ENCODE measurements at regions not wholly inside any gene's neighbourhood (a gene's known extent, or its start where the extent isn't known, plus 50 kb on each side); places are given as distances from the start of the nearest gene placed in this dataset.

DNA sequence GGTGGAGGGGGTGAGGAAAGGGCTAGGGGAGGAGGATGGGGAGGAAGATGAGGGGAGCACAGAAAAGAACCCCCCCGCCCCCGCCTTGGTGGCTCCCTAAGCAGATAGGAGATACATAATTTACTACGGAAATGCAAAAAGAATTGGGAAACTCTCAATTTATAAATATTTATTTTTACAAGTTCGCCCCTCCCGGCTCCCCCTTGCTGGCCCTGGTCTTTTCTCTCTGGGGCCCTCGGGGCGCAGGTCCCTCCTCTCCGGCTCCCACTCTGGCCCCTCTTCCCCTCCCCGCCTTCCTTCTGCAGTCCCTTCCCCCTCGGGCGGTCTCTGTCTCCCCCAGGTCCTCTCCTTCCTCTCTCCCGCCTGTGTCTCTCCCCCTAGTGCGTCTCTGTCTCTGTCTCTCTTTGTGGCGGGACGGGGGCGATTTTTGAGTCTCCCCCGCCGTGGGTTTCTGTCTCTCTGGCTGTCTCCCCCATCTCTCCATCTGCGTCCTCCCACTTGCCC is 173.6 kb upstream of the IER5L start:
- no TSS peak for BruUV-seq (replicated peaks)
- Histone ChIP-seq H3K9me3 (replicated peaks; ENCODE audit: control insufficient read depth, insufficient read depth, low read length) (no peaks in the 10 kb centered on the region), H4K20me1 (replicated peaks; ENCODE audit: control insufficient read depth, extremely low read depth, insufficient read depth, low read length) (no peaks in the 10 kb centered on the region), H3K4me1 (ENCODE audit: control insufficient read depth, extremely low read depth, insufficient read depth, low read length) (no peaks in the 10 kb centered on the region), H3K4me2 (ENCODE audit: insufficient read depth, low read length) (peak overlapping the region; percentile 30), H3K4me3 (replicated peaks in 1 of 3; ENCODE audit: insufficient read depth in 1 of 3, low read depth in 1 of 3, low read length in 3 of 3) (peak overlapping the region in 2 of 3 experiments; percentile 26 to 35), H2AFZ (ENCODE audit: low read depth, low read length) (peak overlapping the region; percentile 65), H3K27ac (ENCODE audit: insufficient read depth, low read depth, low read length) (no peak overlapping the region), H3K9me1 (replicated peaks; ENCODE audit: control insufficient read depth, extremely low read depth, insufficient read depth, low read length) (no peaks in the 10 kb centered on the region), H3K79me2 (ENCODE audit: control insufficient read depth, insufficient read depth, low read length) (no peaks in the 10 kb centered on the region), H3K9ac (replicated peaks; ENCODE audit: extremely low read depth, insufficient read depth, low read length) (no peak overlapping the region), H3K27me3 (ENCODE audit: control insufficient read depth in 2 of 2, insufficient read depth in 2 of 2, low read length in 2 of 2) (no peaks in the 10 kb centered on the region), H3K36me3 (ENCODE audit: control insufficient read depth in 2 of 2, extremely low read depth in 1 of 2, insufficient read depth in 2 of 2, low read length in 2 of 2) (no peaks in the 10 kb centered on the region)
- DNase-seq (ENCODE audit: low read depth, low spot score) (no peak), FAIRE-seq (no peak)
- CTCF ChIA-PET: no interaction called here
- intact Hi-C loops (cut with micrococcal nuclease) (no loop called here), dilution Hi-C loops (cut with MboI; ENCODE audit: extremely low pct_ligation_motif_present, low sequenced_read_pairs) (no loop called here)
- POLR2A ChIA-PET: no interaction called here
- TF ChIP-seq GATA2 (IDR thresholded peaks at IDR 0.05; ENCODE audit: insufficient read depth, insufficient read length, low read depth, low read length) (no peak), POLR2A (IDR thresholded peaks at IDR 0.05; ENCODE audit: low read depth, low read length) (no peak), JUN (IDR thresholded peaks at IDR 0.05; ENCODE audit: borderline replicate concordance, insufficient read depth, insufficient read length, low read depth) (no peak), MYC (IDR thresholded peaks at IDR 0.05; ENCODE audit: low read depth, low read length) (no peak), EZH2 (IDR thresholded peaks at IDR 0.05; ENCODE audit: borderline replicate concordance, low read depth, low read length, severe bottlenecking) (no peak), POLR2AphosphoS5 (IDR thresholded peaks at IDR 0.05; ENCODE audit: insufficient read depth, low read depth, low read length) (no peak), FOS (IDR thresholded peaks at IDR 0.05; ENCODE audit: borderline replicate concordance, insufficient read depth, low read length) (no peak)
- TF ChIP-seq, protein P1, sequence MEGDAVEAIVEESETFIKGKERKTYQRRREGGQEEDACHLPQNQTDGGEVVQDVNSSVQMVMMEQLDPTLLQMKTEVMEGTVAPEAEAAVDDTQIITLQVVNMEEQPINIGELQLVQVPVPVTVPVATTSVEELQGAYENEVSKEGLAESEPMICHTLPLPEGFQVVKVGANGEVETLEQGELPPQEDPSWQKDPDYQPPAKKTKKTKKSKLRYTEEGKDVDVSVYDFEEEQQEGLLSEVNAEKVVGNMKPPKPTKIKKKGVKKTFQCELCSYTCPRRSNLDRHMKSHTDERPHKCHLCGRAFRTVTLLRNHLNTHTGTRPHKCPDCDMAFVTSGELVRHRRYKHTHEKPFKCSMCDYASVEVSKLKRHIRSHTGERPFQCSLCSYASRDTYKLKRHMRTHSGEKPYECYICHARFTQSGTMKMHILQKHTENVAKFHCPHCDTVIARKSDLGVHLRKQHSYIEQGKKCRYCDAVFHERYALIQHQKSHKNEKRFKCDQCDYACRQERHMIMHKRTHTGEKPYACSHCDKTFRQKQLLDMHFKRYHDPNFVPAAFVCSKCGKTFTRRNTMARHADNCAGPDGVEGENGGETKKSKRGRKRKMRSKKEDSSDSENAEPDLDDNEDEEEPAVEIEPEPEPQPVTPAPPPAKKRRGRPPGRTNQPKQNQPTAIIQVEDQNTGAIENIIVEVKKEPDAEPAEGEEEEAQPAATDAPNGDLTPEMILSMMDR (IDR thresholded peaks at IDR 0.05; ENCODE audit: extremely low read depth in 1 of 2, insufficient read depth in 1 of 2, low read depth in 1 of 2, low read length in 2 of 2): no peak
- TF ChIP-seq, protein P2, sequence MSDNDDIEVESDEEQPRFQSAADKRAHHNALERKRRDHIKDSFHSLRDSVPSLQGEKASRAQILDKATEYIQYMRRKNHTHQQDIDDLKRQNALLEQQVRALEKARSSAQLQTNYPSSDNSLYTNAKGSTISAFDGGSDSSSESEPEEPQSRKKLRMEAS (IDR thresholded peaks at IDR 0.05; ENCODE audit: insufficient read depth, insufficient read length): no peak

Data from endothelial cell of umbilical vein (primary cell).